Keratinocyte (primary cell): ENCODE measurements at regions not wholly inside any gene's neighbourhood (a gene's known extent, or its start where the extent isn't known, plus 50 kb on each side); places are given as distances from the start of the nearest gene placed in this dataset.

Experiments used
- DNase-seq: peaks from one replicate; pipeline ENCODE4 v3.0.0-alpha.2; 2011; ENCODE audit warnings: low read depth, missing footprints, low spot score
- FAIRE-seq: peaks from 2 replicates; lab custom pipeline; 2011; peaks lifted over from hg19 to GRCh38; lab: Jason Lieb, UNC
- H2AFZ ChIP-seq: 2 replicates; pipeline ENCODE4 v1.6.0; 2012; ENCODE audit warnings: low read length, control low read depth, inconsistent platforms; ENCODE audit not compliant: control insufficient read depth
- H3K27ac ChIP-seq: 2 replicates; pipeline ENCODE4 v1.5.1; 2011; ENCODE audit warnings: low read length; ENCODE audit not compliant: control insufficient read depth, insufficient read depth
- H3K27me3 ChIP-seq: 3 replicates; pipeline ENCODE4 v1.6.0; 2011; ENCODE audit warnings: low read length; ENCODE audit not compliant: control insufficient read depth, insufficient read depth; ENCODE audit errors: extremely low read depth
- H3K36me3 ChIP-seq, 2 experiments: 2 replicates in 1 of 2; 3 replicates in 1 of 2; pipeline ENCODE4 v1.5.1; 2011; ENCODE audit warnings: low read length in 2 of 2, mild to moderate bottlenecking in 1 of 2; ENCODE audit not compliant: control insufficient read depth in 2 of 2, insufficient read depth in 2 of 2; ENCODE audit errors: extremely low read depth in 1 of 2
- H3K4me1 ChIP-seq: 3 replicates; pipeline ENCODE4 v1.5.1; 2011; ENCODE audit warnings: low read length; ENCODE audit not compliant: control insufficient read depth, insufficient read depth; ENCODE audit errors: extremely low read depth
- H3K4me2 ChIP-seq: 3 replicates; pipeline ENCODE4 v1.6.0; 2011; ENCODE audit warnings: low read depth, low read length; ENCODE audit not compliant: control insufficient read depth, insufficient read depth; ENCODE audit errors: extremely low read depth
- H3K4me3 ChIP-seq, 3 experiments: fragments of 200-600 bp in 1 of 3; sonication (generic) in 1 of 3; 2 replicates in 2 of 3; 3 replicates in 1 of 3; pipeline ENCODE4 v1.5.1; 2011 to 2016; ENCODE audit warnings: low read length in 3 of 3, mild to moderate bottlenecking in 3 of 3, control low read depth in 2 of 3, inconsistent platforms in 1 of 3, low read depth in 1 of 3, mixed read lengths in 1 of 3, mixed run types in 1 of 3, moderate library complexity in 1 of 3; ENCODE audit not compliant: control insufficient read depth in 2 of 3, insufficient read depth in 2 of 3; ENCODE audit errors: extremely low read depth in 1 of 3
- H3K79me2 ChIP-seq: 2 replicates; pipeline ENCODE4 v1.6.0; 2012; ENCODE audit warnings: low read length; ENCODE audit not compliant: control insufficient read depth, insufficient read depth
- H3K9ac ChIP-seq: 3 replicates; pipeline ENCODE4 v1.6.0; 2011; ENCODE audit warnings: low read length; ENCODE audit not compliant: control insufficient read depth, insufficient read depth; ENCODE audit errors: extremely low read depth
- H3K9me1 ChIP-seq: 3 replicates; pipeline ENCODE4 v1.6.0; 2011; ENCODE audit warnings: low read length; ENCODE audit not compliant: control insufficient read depth, insufficient read depth; ENCODE audit errors: extremely low read depth
- H3K9me3 ChIP-seq: 2 replicates; pipeline ENCODE4 v1.5.1; 2012; ENCODE audit warnings: low read depth, low read length; ENCODE audit not compliant: control insufficient read depth
- H4K20me1 ChIP-seq: 3 replicates; pipeline ENCODE4 v1.6.0; 2011; ENCODE audit warnings: low read length; ENCODE audit not compliant: control insufficient read depth, insufficient read depth; ENCODE audit errors: extremely low read depth
- EZH2 ChIP-seq: IDR thresholded peaks from one replicate; pipeline ENCODE4 v1.6.1; 2012; ENCODE audit warnings: inconsistent platforms, mild to moderate bottlenecking, low read length, moderate library complexity
- dilution Hi-C: fragments of 300-500 bp; cut with MboI; formaldehyde crosslinking; loops from one replicate; pipeline ENCODE4 v1.7.0; 2020; ENCODE audit warnings: low sequenced_read_pairs; ENCODE audit not compliant: extremely low pct_ligation_motif_present
- TF ChIP-seq, protein P1 (sequence below), 3 experiments: IDR thresholded peaks in 1 of 3; conservative IDR thresholded peaks in 1 of 3; optimal IDR thresholded peaks in 1 of 3; 2 replicates in 2 of 3; 3 replicates in 1 of 3; pipeline versions ENCODE3 to v1.5.1; 2011; ENCODE audit warnings: low read length in 3 of 3, mild to moderate bottlenecking in 3 of 3, moderate library complexity in 2 of 3, control low read depth in 1 of 3, inconsistent platforms in 1 of 3; ENCODE audit not compliant: insufficient read depth in 2 of 3; ENCODE audit errors: extremely low read depth in 1 of 3

- Histone ChIP-seq H3K4me2 (no peak overlapping the region), H3K27ac (no peak overlapping the region), H3K9me3 (no peaks in the 10 kb centered on the region), H3K9ac (no peak overlapping the region), H3K4me1 (no peaks in the 10 kb centered on the region), H3K36me3 (no peaks in the 10 kb centered on the region), H3K4me3 (no peak overlapping the region), H3K9me1 (no peaks in the 10 kb centered on the region), H3K79me2 (no peaks in the 10 kb centered on the region), H3K27me3 (peaks cover 52% of the 10 kb centered on the region), H4K20me1 (no peaks in the 10 kb centered on the region), H2AFZ (no peak overlapping the region)
- dilution Hi-C loops, result no loop called here
- DNase-seq, result no peak
- FAIRE-seq, result no peak
- TF ChIP-seq, protein P1, sequence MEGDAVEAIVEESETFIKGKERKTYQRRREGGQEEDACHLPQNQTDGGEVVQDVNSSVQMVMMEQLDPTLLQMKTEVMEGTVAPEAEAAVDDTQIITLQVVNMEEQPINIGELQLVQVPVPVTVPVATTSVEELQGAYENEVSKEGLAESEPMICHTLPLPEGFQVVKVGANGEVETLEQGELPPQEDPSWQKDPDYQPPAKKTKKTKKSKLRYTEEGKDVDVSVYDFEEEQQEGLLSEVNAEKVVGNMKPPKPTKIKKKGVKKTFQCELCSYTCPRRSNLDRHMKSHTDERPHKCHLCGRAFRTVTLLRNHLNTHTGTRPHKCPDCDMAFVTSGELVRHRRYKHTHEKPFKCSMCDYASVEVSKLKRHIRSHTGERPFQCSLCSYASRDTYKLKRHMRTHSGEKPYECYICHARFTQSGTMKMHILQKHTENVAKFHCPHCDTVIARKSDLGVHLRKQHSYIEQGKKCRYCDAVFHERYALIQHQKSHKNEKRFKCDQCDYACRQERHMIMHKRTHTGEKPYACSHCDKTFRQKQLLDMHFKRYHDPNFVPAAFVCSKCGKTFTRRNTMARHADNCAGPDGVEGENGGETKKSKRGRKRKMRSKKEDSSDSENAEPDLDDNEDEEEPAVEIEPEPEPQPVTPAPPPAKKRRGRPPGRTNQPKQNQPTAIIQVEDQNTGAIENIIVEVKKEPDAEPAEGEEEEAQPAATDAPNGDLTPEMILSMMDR (optimal IDR thresholded peaks at IDR 0.05 in 1 of 3, IDR thresholded peaks at IDR 0.05 in 1 of 3, conservative IDR thresholded peaks at IDR 0.05 in 1 of 3; ENCODE audit: extremely low read depth in 1 of 3, insufficient read depth in 2 of 3, low read length in 3 of 3), result no peak
- no peak for TF ChIP-seq EZH2
These were observed 108.9 kb upstream of the MYL2 start for GRCh38 chr12:111029305-111029704.

DNA sequence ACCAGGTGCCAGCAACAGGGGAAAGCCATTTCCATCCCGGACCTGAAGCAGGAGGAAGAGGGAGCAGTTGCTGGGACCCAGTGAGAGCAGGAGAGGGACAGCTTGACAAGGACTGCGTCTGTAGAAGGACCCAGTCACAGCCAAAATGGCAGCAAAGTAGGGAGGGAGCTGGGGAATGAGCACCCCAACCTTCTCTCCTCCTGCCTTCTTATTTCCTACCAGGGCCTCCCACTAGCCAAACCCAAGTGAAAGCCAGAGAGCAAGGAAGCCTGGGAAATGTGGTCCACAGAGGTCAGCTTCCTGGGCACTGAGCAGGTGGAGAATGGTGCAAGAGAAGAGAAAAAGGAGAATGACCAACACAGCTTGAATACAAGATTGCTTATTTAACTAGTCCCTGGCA lies 108.5 kb upstream of the MYL2 start:
- dilution Hi-C loops, result no loop called here
- no peak overlapping the region for H2AFZ ChIP-seq
- H3K9me3 ChIP-seq, result no peaks in the 10 kb centered on the region
- no peak overlapping the region for H3K27ac ChIP-seq
- H3K9ac ChIP-seq, result no peak overlapping the region
- peaks cover 49% of the 10 kb centered on the region for H3K27me3 ChIP-seq
- H3K9me1 ChIP-seq, result no peaks in the 10 kb centered on the region
- no peak overlapping the region for H3K4me2 ChIP-seq
- no peak for FAIRE-seq
- H3K79me2 ChIP-seq, result no peaks in the 10 kb centered on the region
- H3K4me3 ChIP-seq, result no peak overlapping the region
- TF ChIP-seq, protein P1 (optimal IDR thresholded peaks at IDR 0.05 in 1 of 3, IDR thresholded peaks at IDR 0.05 in 1 of 3, conservative IDR thresholded peaks at IDR 0.05 in 1 of 3; ENCODE audit: extremely low read depth in 1 of 3, insufficient read depth in 2 of 3, low read length in 3 of 3), result no peak
- TF ChIP-seq EZH2, result no peak
- H3K36me3 ChIP-seq, result no peaks in the 10 kb centered on the region
- DNase-seq, result no peak
- H4K20me1 ChIP-seq, result no peaks in the 10 kb centered on the region
- peaks cover 2% of the 10 kb centered on the region for H3K4me1 ChIP-seq
